Ovary (tissue), 7 donors: ENCODE measurements at regions not wholly inside any gene's neighbourhood (a gene's known extent, or its start where the extent isn't known, plus 50 kb on each side); places are given as distances from the start of the nearest gene placed in this dataset.

ENCODE experiments used
- DNase-seq, 5 donors: peaks; one replicate each; pipeline ENCODE4 v3.0.0-alpha.2; 2019 to 2020
- H3K27ac ChIP-seq, 2 donors: fragments of 200-600 bp; one replicate each; pipeline versions ENCODE4 v1.5.1 to v1.8.0; 2019 to 2022
- H3K27me3 ChIP-seq: fragments of 200-600 bp; one replicate; pipeline ENCODE4 v1.8.0; 2022
- H3K36me3 ChIP-seq: fragments of 200-600 bp; sonication (generic); one replicate; pipeline ENCODE4 v1.5.1; 2019
- H3K4me1 ChIP-seq: one replicate; pipeline ENCODE4 v1.8.1; 2013; ENCODE audit warnings: mild to moderate bottlenecking, moderate library complexity; ENCODE audit not compliant: insufficient read depth
- H3K4me3 ChIP-seq: fragments of 200-600 bp; sonication (generic); one replicate; pipeline ENCODE4 v1.5.1; 2017
- H3K9me3 ChIP-seq, 2 donors: fragments of 200-600 bp in 1 of 2; sonication (generic) in 1 of 2; one replicate each; pipeline versions ENCODE4 v1.5.1 to v1.8.1; 2013 to 2019; ENCODE audit warnings: mild to moderate bottlenecking in 1 of 2, moderate library complexity in 1 of 2
- CTCF ChIP-seq, 3 donors: fragments of 450-650 bp in 2 of 3; fragments of 200-600 bp in 1 of 3; IDR thresholded peaks; one replicate each; pipeline versions ENCODE4 v1.5.1 to v1.8.0; 2016 to 2022; ENCODE audit warnings: antibody characterized with exemption in 3 of 3, mild to moderate bottlenecking in 1 of 3
- EP300 ChIP-seq: sonication (generic); formaldehyde crosslinking; IDR thresholded peaks from one replicate; pipeline ENCODE4 v1.6.1; 2017; ENCODE audit warnings: antibody characterized with exemption
- POLR2A ChIP-seq: fragments of 450-650 bp; IDR thresholded peaks from one replicate; pipeline ENCODE4 v1.6.1; 2017; ENCODE audit warnings: antibody characterized with exemption, mild to moderate bottlenecking, moderate library complexity
- WGBS, 3 donors: extraction: QIAGEN DNeasy Blood & Tissue Kit in 1 of 3; methylation state at CpG; one replicate each; pipeline versions ENCODE4 v1.1.5 to v1.1.7; 2013 to 2017; 5-methylcytosine and 5-hydroxymethylcytosine counted together
- intact Hi-C, 4 donors: fragments of 100-400 bp; cut with DNase I; formaldehyde crosslinking; loops; one replicate each; pipeline versions ENCODE4 v1.11.0 to v1.15.1; 2022 to 2023
- donor health status: DM: no; HTN: no; CAD: no; lungs with moderate emphysema.
- donor health status: DM: no; HTN: no; CAD: no.
- donor health status: Bipolar disorder and iron deficiency.
- donor health status: DM: no; HTN: no; CAD: no.
- donor health status: DM: yes; HTN: yes; CAD: no.

GRCh38 chr16:65271996-65272395 lies 150.1 kb upstream of the CDH11 start:
- no peaks in the 10 kb centered on the region for H3K36me3 ChIP-seq
- no peaks in the 10 kb centered on the region for H3K27me3 ChIP-seq
- no peaks in the 10 kb centered on the region for H3K4me1 ChIP-seq
- DNase-seq: no peak
- WGBS, 3 donors: 0% methylated on average over 1 of the region's 1 CpG
- no peak overlapping the region for H3K27ac ChIP-seq
- H3K4me3 ChIP-seq: no peak overlapping the region
- H3K9me3 ChIP-seq: no peaks in the 10 kb centered on the region
- TF ChIP-seq CTCF (IDR thresholded peaks at IDR 0.05) (no peak), POLR2A (no peak), EP300 (no peak)
- intact Hi-C loops: no loop called here

- no peak for TF ChIP-seq CTCF (IDR thresholded peaks at IDR 0.05)
- no peak for TF ChIP-seq POLR2A
- no peak for TF ChIP-seq EP300
- no peak for DNase-seq
- Histone ChIP-seq H3K27me3 (no peaks in the 10 kb centered on the region), H3K36me3 (no peaks in the 10 kb centered on the region), H3K9me3 (no peaks in the 10 kb centered on the region), H3K4me1 (no peaks in the 10 kb centered on the region), H3K4me3 (no peak overlapping the region), H3K27ac (no peak overlapping the region)
- intact Hi-C loops: no loop called here
- 62 to 70% (median 64%) methylated on average over 1 of the region's 1 CpG for WGBS, 3 donors
Measured at GRCh38 chr16:65268331-65268730, 146.5 kb upstream of the CDH11 start.

- Histone ChIP-seq H3K27ac (no peak overlapping the region), H3K4me3 (no peak overlapping the region), H3K27me3 (no peaks in the 10 kb centered on the region), H3K9me3 (no peaks in the 10 kb centered on the region), H3K4me1 (no peaks in the 10 kb centered on the region), H3K36me3 (no peaks in the 10 kb centered on the region)
- WGBS, 3 donors: 96 to 100% (median 98%) methylated on average over 1 of the region's 1 CpG
- no peak for DNase-seq
- TF ChIP-seq EP300 (no peak), CTCF (IDR thresholded peaks at IDR 0.05) (no peak), POLR2A (no peak)
- intact Hi-C loops: no loop called here
Measured at GRCh38 chr16:65263896-65264295, 142.0 kb upstream of the CDH11 start.

GRCh38 chr16:65260746-65261145 lies 138.9 kb upstream of the CDH11 start:
- H3K9me3 ChIP-seq: no peaks in the 10 kb centered on the region
- no peak overlapping the region for H3K4me3 ChIP-seq
- intact Hi-C loops: no loop called here
- H3K4me1 ChIP-seq: no peaks in the 10 kb centered on the region
- no peak for TF ChIP-seq POLR2A
- no peak for TF ChIP-seq CTCF (IDR thresholded peaks at IDR 0.05)
- no peak for TF ChIP-seq EP300
- H3K36me3 ChIP-seq: no peaks in the 10 kb centered on the region
- no peak for DNase-seq
- 89 to 94% (median 94%) methylated on average over 1 of the region's 1 CpG for WGBS, 3 donors
- H3K27me3 ChIP-seq: no peaks in the 10 kb centered on the region
- no peak overlapping the region for H3K27ac ChIP-seq

- TF ChIP-seq EP300: no peak
- no peak for DNase-seq
- Histone ChIP-seq H3K4me3 (no peak overlapping the region), H3K27ac (no peak overlapping the region), H3K36me3 (no peaks in the 10 kb centered on the region), H3K27me3 (no peaks in the 10 kb centered on the region), H3K4me1 (no peaks in the 10 kb centered on the region), H3K9me3 (no peaks in the 10 kb centered on the region)
- WGBS, 3 donors: 66 to 68% (median 67%) methylated on average over 1 of the region's 1 CpG
- intact Hi-C loops: no loop called here
Measured at GRCh38 chr16:65254144-65254543, 132.3 kb upstream of the CDH11 start.
